ENCODE measurements at regions not wholly inside any gene's neighbourhood (a gene's known extent, or its start where the extent isn't known, plus 50 kb on each side); places are given as distances from the start of the nearest gene placed in this dataset.

DNA sequence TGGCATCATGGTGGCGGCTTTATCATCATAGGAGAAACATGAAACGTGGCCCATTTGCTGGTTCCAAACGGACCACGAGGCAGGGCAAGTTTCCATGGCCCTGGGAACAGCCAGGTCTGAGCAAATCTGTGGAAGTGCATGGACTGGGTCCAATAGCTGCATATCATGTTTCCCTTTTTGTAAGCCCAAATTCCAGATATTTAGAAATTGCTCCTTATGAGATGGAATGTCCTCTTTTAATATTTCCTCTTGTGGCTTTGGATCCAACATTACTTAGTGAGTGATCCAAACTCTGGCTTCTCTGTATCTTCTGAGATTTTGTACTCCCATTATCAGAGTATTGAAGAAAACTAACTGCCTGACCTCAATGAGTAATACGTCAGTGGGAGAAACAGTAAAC is 79.8 kb upstream of the FBXL7 start:
- no peaks in the 10 kb centered on the region for H3K27me3 ChIP-seq (replicated peaks; ENCODE audit: insufficient read depth, low read length)

DNA sequence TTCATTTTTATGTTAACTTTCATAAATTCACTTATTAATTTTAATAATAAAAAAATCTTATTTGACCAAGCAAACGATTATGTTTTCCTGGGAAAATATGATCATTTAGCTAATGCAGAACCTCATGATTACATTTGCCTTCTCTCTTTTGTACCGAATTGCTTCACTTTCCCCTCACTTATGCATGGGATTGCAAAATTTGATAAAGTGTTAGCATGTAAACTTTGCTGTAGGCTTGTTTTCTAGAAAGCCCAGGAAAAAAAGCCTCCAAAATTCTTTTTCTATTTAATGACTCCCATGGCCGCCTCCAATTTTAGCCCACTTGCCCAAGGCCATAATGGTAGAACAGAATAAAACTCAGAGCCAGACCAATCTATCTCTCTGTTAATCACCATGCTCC is 82.8 kb upstream of the FBXL7 start:
- H3K79me2 ChIP-seq (ENCODE audit: low read length): no peaks in the 10 kb centered on the region
- no peaks in the 10 kb centered on the region for H3K9me3 ChIP-seq (replicated peaks; ENCODE audit: insufficient read depth, low read length)
- no peaks in the 10 kb centered on the region for H4K20me1 ChIP-seq (ENCODE audit: insufficient read depth, low read length)
- H3K27ac ChIP-seq (ENCODE audit: low read length): no peak overlapping the region
- no peaks in the 10 kb centered on the region for H3K36me3 ChIP-seq (replicated peaks; ENCODE audit: insufficient read depth, low read length)
- no peaks in the 10 kb centered on the region for H3K9me2 ChIP-seq (replicated peaks; ENCODE audit: insufficient read depth, low read length)
- no peaks in the 10 kb centered on the region for H3K27me3 ChIP-seq (replicated peaks; ENCODE audit: insufficient read depth, low read length)
- no peak overlapping the region for H3K9ac ChIP-seq (ENCODE audit: low read length)
- no peaks in the 10 kb centered on the region for H3F3A ChIP-seq (ENCODE audit: insufficient read depth, low read length)
- H3K4me1 ChIP-seq (ENCODE audit: low read length): no peaks in the 10 kb centered on the region
- no peak overlapping the region for H3K4me2 ChIP-seq (ENCODE audit: low read depth, low read length)
- H2AFZ ChIP-seq (ENCODE audit: low read length): no peak overlapping the region
- no peak for DNase-seq
- no peak overlapping the region for H3K4me3 ChIP-seq (ENCODE audit: low read length)
- TF ChIP-seq EZH2phosphoT487 (IDR thresholded peaks at IDR 0.05; ENCODE audit: low read length) (no peak), EZH2 (optimal IDR thresholded peaks at IDR 0.05; ENCODE audit: low read depth, low read length) (no peak)
- TF ChIP-seq, protein P1, sequence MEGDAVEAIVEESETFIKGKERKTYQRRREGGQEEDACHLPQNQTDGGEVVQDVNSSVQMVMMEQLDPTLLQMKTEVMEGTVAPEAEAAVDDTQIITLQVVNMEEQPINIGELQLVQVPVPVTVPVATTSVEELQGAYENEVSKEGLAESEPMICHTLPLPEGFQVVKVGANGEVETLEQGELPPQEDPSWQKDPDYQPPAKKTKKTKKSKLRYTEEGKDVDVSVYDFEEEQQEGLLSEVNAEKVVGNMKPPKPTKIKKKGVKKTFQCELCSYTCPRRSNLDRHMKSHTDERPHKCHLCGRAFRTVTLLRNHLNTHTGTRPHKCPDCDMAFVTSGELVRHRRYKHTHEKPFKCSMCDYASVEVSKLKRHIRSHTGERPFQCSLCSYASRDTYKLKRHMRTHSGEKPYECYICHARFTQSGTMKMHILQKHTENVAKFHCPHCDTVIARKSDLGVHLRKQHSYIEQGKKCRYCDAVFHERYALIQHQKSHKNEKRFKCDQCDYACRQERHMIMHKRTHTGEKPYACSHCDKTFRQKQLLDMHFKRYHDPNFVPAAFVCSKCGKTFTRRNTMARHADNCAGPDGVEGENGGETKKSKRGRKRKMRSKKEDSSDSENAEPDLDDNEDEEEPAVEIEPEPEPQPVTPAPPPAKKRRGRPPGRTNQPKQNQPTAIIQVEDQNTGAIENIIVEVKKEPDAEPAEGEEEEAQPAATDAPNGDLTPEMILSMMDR (IDR thresholded peaks at IDR 0.05; ENCODE audit: low read length): no peak

More for the DNA sequence above, 79.8 kb upstream of the FBXL7 start:
- no peak overlapping the region for H3K9ac ChIP-seq (ENCODE audit: low read length)
- no peak overlapping the region for H3K27ac ChIP-seq (ENCODE audit: low read length)
- no peaks in the 10 kb centered on the region for H3K4me1 ChIP-seq (ENCODE audit: low read length)
- H3K9me3 ChIP-seq (replicated peaks; ENCODE audit: insufficient read depth, low read length): no peaks in the 10 kb centered on the region
- no peak overlapping the region for H3K4me2 ChIP-seq (ENCODE audit: low read depth, low read length)
- H3K36me3 ChIP-seq (replicated peaks; ENCODE audit: insufficient read depth, low read length): no peaks in the 10 kb centered on the region
- no peaks in the 10 kb centered on the region for H3F3A ChIP-seq (ENCODE audit: insufficient read depth, low read length)
- H3K9me2 ChIP-seq (replicated peaks; ENCODE audit: insufficient read depth, low read length): no peaks in the 10 kb centered on the region
- H3K79me2 ChIP-seq (ENCODE audit: low read length): no peaks in the 10 kb centered on the region
- no peak for TF ChIP-seq EZH2 (optimal IDR thresholded peaks at IDR 0.05; ENCODE audit: low read depth, low read length)
- TF ChIP-seq, protein P1 (IDR thresholded peaks at IDR 0.05; ENCODE audit: low read length): no peak
- no peak for TF ChIP-seq EZH2phosphoT487 (IDR thresholded peaks at IDR 0.05; ENCODE audit: low read length)
- no peak for DNase-seq
- H2AFZ ChIP-seq (ENCODE audit: low read length): no peak overlapping the region
- no peaks in the 10 kb centered on the region for H4K20me1 ChIP-seq (ENCODE audit: insufficient read depth, low read length)
- no peak overlapping the region for H3K4me3 ChIP-seq (ENCODE audit: low read length)

DNA sequence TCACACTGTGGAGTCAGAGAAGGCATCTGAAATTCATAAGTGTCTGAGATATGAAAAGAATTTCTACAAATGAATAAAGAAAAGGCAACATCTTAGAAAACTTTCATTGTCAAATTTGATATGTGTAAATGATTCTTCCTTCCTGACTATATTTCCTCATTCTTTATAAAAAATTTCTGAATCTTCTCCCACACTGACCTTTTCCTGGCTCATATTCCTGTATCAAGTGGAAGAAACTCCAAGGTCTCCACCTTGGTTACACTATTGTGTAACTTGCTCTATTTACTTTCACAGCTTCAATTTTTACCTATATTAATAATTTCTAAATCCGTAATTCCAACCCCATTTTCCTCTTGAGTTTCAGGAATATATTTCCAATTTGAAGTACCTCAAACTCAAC is 93.5 kb upstream of the FBXL7 start:
- no peak for TF ChIP-seq EZH2phosphoT487 (IDR thresholded peaks at IDR 0.05; ENCODE audit: low read length)
- no peak for TF ChIP-seq EZH2 (optimal IDR thresholded peaks at IDR 0.05; ENCODE audit: low read depth, low read length)
- TF ChIP-seq, protein P1 (IDR thresholded peaks at IDR 0.05; ENCODE audit: low read length): no peak
- H2AFZ ChIP-seq (ENCODE audit: low read length): no peak overlapping the region

More for the DNA sequence above, 93.5 kb upstream of the FBXL7 start:
- H3K9ac ChIP-seq (ENCODE audit: low read length): no peak overlapping the region
- no peak overlapping the region for H3K4me3 ChIP-seq (ENCODE audit: low read length)
- H4K20me1 ChIP-seq (ENCODE audit: insufficient read depth, low read length): no peaks in the 10 kb centered on the region
- H3K4me1 ChIP-seq (ENCODE audit: low read length): no peaks in the 10 kb centered on the region
- no peak for DNase-seq
- no peaks in the 10 kb centered on the region for H3K27me3 ChIP-seq (replicated peaks; ENCODE audit: insufficient read depth, low read length)
- no peak overlapping the region for H3K4me2 ChIP-seq (ENCODE audit: low read depth, low read length)
- no peaks in the 10 kb centered on the region for H3K9me3 ChIP-seq (replicated peaks; ENCODE audit: insufficient read depth, low read length)
- no peaks in the 10 kb centered on the region for H3K36me3 ChIP-seq (replicated peaks; ENCODE audit: insufficient read depth, low read length)
- H3K27ac ChIP-seq (ENCODE audit: low read length): no peak overlapping the region
- no peaks in the 10 kb centered on the region for H3K79me2 ChIP-seq (ENCODE audit: low read length)
- no peaks in the 10 kb centered on the region for H3F3A ChIP-seq (ENCODE audit: insufficient read depth, low read length)
- H3K9me2 ChIP-seq (replicated peaks; ENCODE audit: insufficient read depth, low read length): no peaks in the 10 kb centered on the region

Measured in MM.1S (cell line).